ENCODE measurements at regions not wholly inside any gene's neighbourhood (a gene's known extent, or its start where the extent isn't known, plus 50 kb on each side); places are given as distances from the start of the nearest gene placed in this dataset.

DNA sequence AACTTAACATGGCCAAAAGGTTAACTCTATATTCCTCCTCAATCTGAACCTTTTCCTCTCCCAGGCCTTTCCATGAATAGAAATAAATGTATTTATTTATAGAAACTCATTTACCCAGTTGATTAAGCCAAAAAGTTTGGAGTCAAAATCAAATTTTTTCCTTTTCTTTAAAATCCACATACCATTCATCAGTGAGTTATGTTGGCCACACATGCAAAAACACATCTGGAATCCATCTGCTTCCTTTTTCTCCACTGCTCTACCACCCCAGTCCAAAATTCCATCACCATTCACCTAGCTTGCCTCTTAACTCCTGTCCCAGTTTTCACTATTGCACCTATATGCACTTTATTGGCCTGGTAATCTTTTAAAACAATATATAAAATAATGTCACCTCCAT is 62.4 kb upstream of the TMEM200A start:
- Histone ChIP-seq H3K27ac (ENCODE audit: extremely low read length, insufficient read depth, low read length) (no peak overlapping the region), H3K9me3 (ENCODE audit: low read length) (no peaks in the 10 kb centered on the region), H3K4me2 (ENCODE audit: low read depth, low read length) (no peak overlapping the region), H3K27me3 (ENCODE audit: control insufficient read depth in 1 of 2, insufficient read depth in 2 of 2, low read length in 2 of 2) (no peaks in the 10 kb centered on the region), H3K79me2 (ENCODE audit: insufficient read depth, low read length) (no peaks in the 10 kb centered on the region), H3K4me1 (ENCODE audit: insufficient read depth, low read length) (peaks cover 7% of the 10 kb centered on the region), H3K9ac (ENCODE audit: insufficient read depth, low read depth, low read length) (no peak overlapping the region), H4K20me1 (ENCODE audit: insufficient read depth, low read length) (no peaks in the 10 kb centered on the region), H2AFZ (ENCODE audit: low read length) (no peak overlapping the region), H3K36me3 (replicated peaks in 1 of 2; ENCODE audit: control insufficient read depth in 1 of 2, insufficient read depth in 2 of 2, low read length in 2 of 2) (no peaks in the 10 kb centered on the region), H3K4me3 (replicated peaks in 1 of 3; ENCODE audit: insufficient read depth in 1 of 3, low read depth in 2 of 3, low read length in 3 of 3) (no peak overlapping the region)
- ChIA-PET POLR2A (no interaction called here), CTCF (ENCODE audit: low intra/inter-chr PET ratio, low total read pairs) (no interaction called here)
- TF ChIP-seq ZNF589 (CRISPR knock-in tag; conservative IDR thresholded peaks at IDR 0.05), result no peak
- TF ChIP-seq ZNF780A (CRISPR knock-in tag; IDR thresholded peaks at IDR 0.05), result no peak
- TF ChIP-seq KLF13 (CRISPR knock-in tag; IDR thresholded peaks at IDR 0.05), result no peak
- TF ChIP-seq PBX3 (CRISPR knock-in tag; IDR thresholded peaks at IDR 0.05; ENCODE audit: borderline replicate concordance), result no peak
- TF ChIP-seq ZNF768 (CRISPR knock-in tag; IDR thresholded peaks at IDR 0.05), result no peak
- TF ChIP-seq ZNF546 (CRISPR knock-in tag; conservative IDR thresholded peaks at IDR 0.05), result no peak
- no peak for TF ChIP-seq ZUFSP (CRISPR knock-in tag; IDR thresholded peaks at IDR 0.05; ENCODE audit: borderline replicate concordance)
- TF ChIP-seq, protein P1, sequence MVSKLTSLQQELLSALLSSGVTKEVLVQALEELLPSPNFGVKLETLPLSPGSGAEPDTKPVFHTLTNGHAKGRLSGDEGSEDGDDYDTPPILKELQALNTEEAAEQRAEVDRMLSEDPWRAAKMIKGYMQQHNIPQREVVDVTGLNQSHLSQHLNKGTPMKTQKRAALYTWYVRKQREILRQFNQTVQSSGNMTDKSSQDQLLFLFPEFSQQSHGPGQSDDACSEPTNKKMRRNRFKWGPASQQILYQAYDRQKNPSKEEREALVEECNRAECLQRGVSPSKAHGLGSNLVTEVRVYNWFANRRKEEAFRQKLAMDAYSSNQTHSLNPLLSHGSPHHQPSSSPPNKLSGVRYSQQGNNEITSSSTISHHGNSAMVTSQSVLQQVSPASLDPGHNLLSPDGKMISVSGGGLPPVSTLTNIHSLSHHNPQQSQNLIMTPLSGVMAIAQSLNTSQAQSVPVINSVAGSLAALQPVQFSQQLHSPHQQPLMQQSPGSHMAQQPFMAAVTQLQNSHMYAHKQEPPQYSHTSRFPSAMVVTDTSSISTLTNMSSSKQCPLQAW (CRISPR knock-in tag; IDR thresholded peaks at IDR 0.05), result no peak
- TF ChIP-seq GATAD2A (CRISPR knock-in tag; IDR thresholded peaks at IDR 0.05), result no peak
- no peak for TF ChIP-seq CENPBD1 (CRISPR knock-in tag; IDR thresholded peaks at IDR 0.05; ENCODE audit: borderline replicate concordance, low read depth)
- no peak for TF ChIP-seq NFE2 (CRISPR knock-in tag; IDR thresholded peaks at IDR 0.05)
- no peak for TF ChIP-seq ZNF776 (CRISPR knock-in tag; IDR thresholded peaks at IDR 0.05)
- no peak for TF ChIP-seq HINFP (CRISPR knock-in tag; IDR thresholded peaks at IDR 0.05; ENCODE audit: low read depth)
- TF ChIP-seq KAT8 (CRISPR knock-in tag; IDR thresholded peaks at IDR 0.05), result no peak
- no peak for TF ChIP-seq FOXA3 (CRISPR knock-in tag; IDR thresholded peaks at IDR 0.05)
- no peak for TF ChIP-seq ZNF788 (CRISPR knock-in tag; IDR thresholded peaks at IDR 0.05; ENCODE audit: borderline replicate concordance)
- no peak for TF ChIP-seq NBN (conservative IDR thresholded peaks at IDR 0.05)
- BruUV-seq (replicated peaks), result no TSS peak
- FAIRE-seq (no peak), ATAC-seq (no peak), DNase-seq (ENCODE audit: low spot score) (no peak)
- intact Hi-C loops (cut with micrococcal nuclease; ENCODE audit: unreplicated experiment), result no loop called here
- in situ Hi-C loops (cut with HindIII; ENCODE audit: extremely low pct_ligation_motif_present, low pct_unique_long_range_greater_than_20kb), result no loop called here

Data from HepG2 (cell line).